PC-9 (cell line): ENCODE measurements at regions not wholly inside any gene's neighbourhood (a gene's known extent, or its start where the extent isn't known, plus 50 kb on each side); places are given as distances from the start of the nearest gene placed in this dataset.
A peak's percentile ranks its signal among the peaks of the same experiment; 100 is the strongest.

Experiments
- BruUV-seq: library from RNA; stranded (reverse); fragments of 400-500 nt; replicated peaks from 2 replicates; lab custom pipeline; 2021; lab: Mats Ljungman, UMichigan
- CTCF ChIA-PET: fragments of 300-600 bp; sonication (Branson Sonifier 250); formaldehyde crosslinking; loops from one replicate; lab custom pipeline; 2022; ENCODE audit warnings: antibody characterized with exemption; lab: Charles Lee
- POLR2A ChIA-PET: fragments of 300-600 bp; sonication (Branson Sonifier 250); formaldehyde crosslinking; loops from one replicate; lab custom pipeline; 2022; ENCODE audit warnings: antibody characterized with exemption; ENCODE audit not compliant: unreplicated experiment; lab: Charles Lee
- DNase-seq, 2 experiments: peaks; one replicate each; pipeline versions ENCODE4 v3.0.0 to v3.0.0-alpha.2; 2015 to 2022; ENCODE audit warnings: mixed read lengths in 1 of 2
- H2AFZ ChIP-seq: fragments of 200-600 bp; sonication (generic); 2 replicates; pipeline ENCODE4 v1.8.1; 2017; ENCODE audit warnings: antibody characterized with exemption
- H3F3A ChIP-seq: fragments of 200-600 bp; sonication (generic); 2 replicates; pipeline ENCODE4 v1.8.1; 2017; ENCODE audit warnings: antibody characterized with exemption, mild to moderate bottlenecking, low read depth; ENCODE audit not compliant: insufficient read depth
- H3K27ac ChIP-seq: fragments of 200-600 bp; sonication (generic); 2 replicates; pipeline ENCODE4 v1.6.1; 2016; ENCODE audit warnings: mixed run types
- H3K27me3 ChIP-seq: fragments of 200-600 bp; sonication (generic); 2 replicates; pipeline ENCODE4 v1.6.1; 2016; ENCODE audit warnings: low read depth, mixed run types; ENCODE audit not compliant: insufficient read depth
- H3K36me3 ChIP-seq: fragments of 200-600 bp; sonication (generic); 2 replicates; pipeline ENCODE4 v1.6.1; 2016; ENCODE audit warnings: low read depth, mixed run types
- H3K4me1 ChIP-seq: fragments of 200-600 bp; sonication (generic); replicated peaks from 2 replicates; pipeline ENCODE4 v1.6.1; 2016; ENCODE audit warnings: mixed run types; ENCODE audit not compliant: insufficient read depth
- H3K4me2 ChIP-seq: fragments of 200-600 bp; sonication (generic); 2 replicates; pipeline ENCODE4 v1.6.1; 2017; ENCODE audit warnings: mixed run types
- H3K4me3 ChIP-seq: fragments of 200-600 bp; sonication (generic); 2 replicates; pipeline ENCODE4 v1.6.1; 2016; ENCODE audit warnings: mixed run types
- H3K79me2 ChIP-seq: fragments of 200-600 bp; sonication (generic); 2 replicates; pipeline ENCODE4 v1.6.1; 2017; ENCODE audit warnings: low read depth, mixed run types
- H3K9me2 ChIP-seq: fragments of 200-600 bp; sonication (generic); 2 replicates; pipeline ENCODE4 v1.8.1; 2017; ENCODE audit warnings: mild to moderate bottlenecking; ENCODE audit not compliant: insufficient read depth
- H3K9me3 ChIP-seq: fragments of 200-600 bp; sonication (generic); 2 replicates; pipeline ENCODE4 v1.8.1; 2016; ENCODE audit warnings: low read depth; ENCODE audit not compliant: insufficient read depth
- H4K20me1 ChIP-seq: fragments of 200-600 bp; sonication (generic); 2 replicates; pipeline ENCODE4 v1.8.1; 2017; ENCODE audit not compliant: insufficient read depth
- EZH2 ChIP-seq: fragments of 200-600 bp; sonication (generic); IDR thresholded peaks from 2 replicates; pipeline ENCODE4 v1.8.0; 2017; ENCODE audit warnings: antibody characterized with exemption, low read depth
- intact Hi-C: fragments of 100-400 bp; cut with micrococcal nuclease; formaldehyde crosslinking; loops from one replicate; pipeline ENCODE4 v1.10.0; 2022; ENCODE audit not compliant: unreplicated experiment
- TF ChIP-seq, protein P1 (sequence below): fragments of 200-600 bp; sonication (generic); conservative IDR thresholded peaks from 2 replicates; pipeline ENCODE4 v1.6.1; 2017; ENCODE audit warnings: mixed run types, antibody characterized with exemption, mild to moderate bottlenecking, moderate library complexity

DNA sequence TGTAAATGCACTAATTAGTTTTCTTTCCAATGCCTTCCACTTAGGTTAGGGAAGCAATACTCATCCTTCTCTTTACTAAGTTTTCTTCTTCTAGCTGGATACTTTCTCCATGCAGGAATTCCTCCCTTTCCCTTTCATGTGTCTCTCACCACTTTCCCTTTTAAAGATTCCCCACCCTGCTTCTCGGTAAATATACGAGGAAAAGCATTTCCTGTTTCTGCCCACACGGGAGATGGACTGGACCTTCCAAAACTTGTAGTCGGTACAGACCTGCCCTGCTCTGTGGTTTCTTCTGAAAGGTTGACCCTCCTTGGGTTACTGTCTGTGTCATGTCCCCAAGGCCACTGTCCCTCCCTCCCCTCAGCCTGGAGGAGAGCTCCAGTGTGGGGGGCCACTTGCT is 58.9 kb upstream of the LYZL2 start:
- no peak overlapping the region for H3K4me2 ChIP-seq
- POLR2A ChIA-PET = no interaction called here

DNA sequence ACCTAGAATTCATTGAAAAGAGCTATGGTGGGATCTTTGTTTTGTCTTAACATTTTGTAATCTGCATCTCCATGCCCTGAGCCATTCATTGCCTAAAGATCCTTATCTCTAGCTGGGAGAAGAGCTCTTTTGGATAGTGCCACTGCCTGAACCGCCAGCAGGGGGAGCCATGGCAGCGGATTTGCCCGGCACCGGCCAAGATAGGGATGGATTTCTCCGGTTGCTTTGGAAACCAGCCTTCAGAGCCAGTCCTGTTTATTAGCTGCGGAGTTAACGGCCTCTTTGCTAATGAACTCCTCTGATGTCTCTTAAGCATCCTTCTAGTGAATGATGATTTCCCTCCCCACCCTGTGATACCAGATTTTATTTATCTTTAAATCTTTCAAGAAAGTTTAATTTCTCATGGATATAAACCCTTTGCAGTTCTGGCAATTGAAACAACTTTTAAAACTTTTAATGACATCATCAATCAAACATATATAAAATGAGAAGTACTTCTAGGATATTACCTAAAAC is 58.2 kb upstream of the LYZL2 start:
- TF ChIP-seq, protein P1, sequence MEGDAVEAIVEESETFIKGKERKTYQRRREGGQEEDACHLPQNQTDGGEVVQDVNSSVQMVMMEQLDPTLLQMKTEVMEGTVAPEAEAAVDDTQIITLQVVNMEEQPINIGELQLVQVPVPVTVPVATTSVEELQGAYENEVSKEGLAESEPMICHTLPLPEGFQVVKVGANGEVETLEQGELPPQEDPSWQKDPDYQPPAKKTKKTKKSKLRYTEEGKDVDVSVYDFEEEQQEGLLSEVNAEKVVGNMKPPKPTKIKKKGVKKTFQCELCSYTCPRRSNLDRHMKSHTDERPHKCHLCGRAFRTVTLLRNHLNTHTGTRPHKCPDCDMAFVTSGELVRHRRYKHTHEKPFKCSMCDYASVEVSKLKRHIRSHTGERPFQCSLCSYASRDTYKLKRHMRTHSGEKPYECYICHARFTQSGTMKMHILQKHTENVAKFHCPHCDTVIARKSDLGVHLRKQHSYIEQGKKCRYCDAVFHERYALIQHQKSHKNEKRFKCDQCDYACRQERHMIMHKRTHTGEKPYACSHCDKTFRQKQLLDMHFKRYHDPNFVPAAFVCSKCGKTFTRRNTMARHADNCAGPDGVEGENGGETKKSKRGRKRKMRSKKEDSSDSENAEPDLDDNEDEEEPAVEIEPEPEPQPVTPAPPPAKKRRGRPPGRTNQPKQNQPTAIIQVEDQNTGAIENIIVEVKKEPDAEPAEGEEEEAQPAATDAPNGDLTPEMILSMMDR = peak; percentile 90
- no peak for TF ChIP-seq EZH2
- Histone ChIP-seq H3K9me3 (no peaks in the 10 kb centered on the region), H3K9me2 (no peaks in the 10 kb centered on the region), H3K4me3 (no peak overlapping the region), H3K27ac (no peak overlapping the region), H3F3A (no peaks in the 10 kb centered on the region), H3K4me1 (no peaks in the 10 kb centered on the region), H3K79me2 (no peaks in the 10 kb centered on the region), H4K20me1 (no peaks in the 10 kb centered on the region), H3K27me3 (no peaks in the 10 kb centered on the region), H3K4me2 (no peak overlapping the region), H3K36me3 (no peaks in the 10 kb centered on the region), H2AFZ (no peak overlapping the region)
- no TSS peak for BruUV-seq
- POLR2A ChIA-PET = no interaction called here
- intact Hi-C loops = loop anchor here (5.0 to 10.0 kb wide), 2 partner anchors 97 to 805 kb away; no protein-coding TSS in a partner anchor
- CTCF ChIA-PET = interaction anchor here (0.6 to 2.3 kb wide), 4 partner anchors 17 to 803 kb away, joined by 3 to 7 read pairs (median 5); no protein-coding TSS in a partner anchor
- peak; percentile 38 to 80 for DNase-seq

More for the DNA sequence above, 58.9 kb upstream of the LYZL2 start:
- no peaks in the 10 kb centered on the region for H3F3A ChIP-seq
- CTCF ChIA-PET = interaction anchor here (1.1 kb wide), 1 partner anchor 803 kb away, joined by 4 read pairs; no protein-coding TSS in a partner anchor
- H3K9me2 ChIP-seq = no peaks in the 10 kb centered on the region
- intact Hi-C loops = loop anchor here (5.0 to 10.0 kb wide), 2 partner anchors 96 to 804 kb away; no protein-coding TSS in a partner anchor
- H3K27me3 ChIP-seq = no peaks in the 10 kb centered on the region
- H3K36me3 ChIP-seq = no peaks in the 10 kb centered on the region
- no peak overlapping the region for H2AFZ ChIP-seq
- no peaks in the 10 kb centered on the region for H4K20me1 ChIP-seq
- no peak overlapping the region for H3K27ac ChIP-seq
- H3K4me3 ChIP-seq = no peak overlapping the region
- no peaks in the 10 kb centered on the region for H3K4me1 ChIP-seq
- no peak for TF ChIP-seq EZH2
- TF ChIP-seq, protein P1 = no peak
- H3K9me3 ChIP-seq = no peaks in the 10 kb centered on the region
- no peak for DNase-seq
- no peaks in the 10 kb centered on the region for H3K79me2 ChIP-seq
- BruUV-seq = no TSS peak

- no peak overlapping the region for H3K27ac ChIP-seq
- intact Hi-C loops = loop anchor here (5.0 to 10.0 kb wide), 2 partner anchors 98 to 806 kb away; no protein-coding TSS in a partner anchor
- POLR2A ChIA-PET = interaction anchor here (0.9 kb wide), 1 partner anchor 256 kb away, joined by 4 read pairs; no protein-coding TSS in a partner anchor
- no peaks in the 10 kb centered on the region for H3K79me2 ChIP-seq
- no peak for DNase-seq
- no peak overlapping the region for H3K4me3 ChIP-seq
- no peak for TF ChIP-seq EZH2
- TF ChIP-seq, protein P1 = no peak
- H3K9me2 ChIP-seq = no peaks in the 10 kb centered on the region
- peaks cover 6% of the 10 kb centered on the region for H3K4me1 ChIP-seq
- no peaks in the 10 kb centered on the region for H4K20me1 ChIP-seq
- no peaks in the 10 kb centered on the region for H3F3A ChIP-seq
- no peak overlapping the region for H2AFZ ChIP-seq
- H3K4me2 ChIP-seq = no peak overlapping the region
- CTCF ChIA-PET = interaction anchor here (2.3 kb wide), 1 partner anchor 16 kb away, joined by 7 read pairs; no protein-coding TSS in a partner anchor
- H3K9me3 ChIP-seq = no peaks in the 10 kb centered on the region
- no peaks in the 10 kb centered on the region for H3K27me3 ChIP-seq
- no peaks in the 10 kb centered on the region for H3K36me3 ChIP-seq
- BruUV-seq = no TSS peak
These were observed 57.2 kb upstream of the LYZL2 start for GRCh38 chr10:30686708-30687107.
